PFSK-1 (cell line): ENCODE measurements at regions not wholly inside any gene's neighbourhood (a gene's known extent, or its start where the extent isn't known, plus 50 kb on each side); places are given as distances from the start of the nearest gene placed in this dataset.

Experiments
- FOXP2 ChIP-seq: optimal IDR thresholded peaks from 2 replicates; pipeline ENCODE3; 2011; ENCODE audit warnings: borderline replicate concordance, control low read depth, inconsistent platforms; ENCODE audit not compliant: insufficient read depth; ENCODE audit errors: extremely low read length, extremely low read depth
- POLR2AphosphoS5 ChIP-seq: IDR thresholded peaks from 2 replicates; pipeline ENCODE4 v1.6.1; 2012; ENCODE audit warnings: low read depth, mild to moderate bottlenecking, control low read depth, low read length, moderate library complexity
- REST ChIP-seq, 2 experiments: IDR thresholded peaks; 2 replicates each; pipeline versions ENCODE4 v1.6.1 to v1.8.0; 2011 to 2012; ENCODE audit warnings: low read depth in 2 of 2, low read length in 2 of 2, control low read depth in 1 of 2, inconsistent platforms in 1 of 2, mild to moderate bottlenecking in 1 of 2, moderate library complexity in 1 of 2; ENCODE audit not compliant: insufficient read depth in 1 of 2
- SIN3A ChIP-seq: IDR thresholded peaks from 2 replicates; pipeline ENCODE4 v1.6.1; 2012; ENCODE audit warnings: mild to moderate bottlenecking, low read length, moderate library complexity, borderline replicate concordance; ENCODE audit not compliant: insufficient read depth
- TAF1 ChIP-seq: IDR thresholded peaks from 2 replicates; pipeline ENCODE4 v1.6.1; 2012; ENCODE audit warnings: low read length, control low read depth, borderline replicate concordance; ENCODE audit not compliant: insufficient read depth

GRCh38 chr12:127146991-127147718 is 1119.8 kb upstream of the TMEM132C start:
- TF ChIP-seq REST (IDR thresholded peaks at IDR 0.05; ENCODE audit: insufficient read depth in 1 of 2, low read depth in 2 of 2, low read length in 2 of 2) (no peak), POLR2AphosphoS5 (no peak), TAF1 (no peak), SIN3A (no peak), FOXP2 (no peak)
